ENCODE measurements at regions not wholly inside any gene's neighbourhood (a gene's known extent, or its start where the extent isn't known, plus 50 kb on each side); places are given as distances from the start of the nearest gene placed in this dataset.

DNA sequence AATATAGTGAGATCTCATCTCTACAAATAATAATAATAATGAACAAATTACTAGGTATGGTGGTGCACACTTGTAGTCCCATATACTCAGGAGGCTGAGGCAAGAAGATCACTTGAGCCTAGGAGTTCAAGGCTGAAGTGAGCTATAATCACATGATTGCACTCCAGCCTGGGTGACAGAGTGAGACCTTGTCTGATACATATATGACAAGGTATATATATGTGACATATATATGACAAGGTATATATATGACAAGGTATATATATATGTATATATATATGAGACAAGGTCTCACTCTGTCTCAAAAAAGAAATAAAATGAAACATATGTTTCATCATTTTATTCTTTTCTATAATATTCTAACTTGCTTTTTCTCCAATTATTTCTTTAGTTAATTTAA, 278.1 kb upstream of the TET2 start:
- TF ChIP-seq, protein P1, sequence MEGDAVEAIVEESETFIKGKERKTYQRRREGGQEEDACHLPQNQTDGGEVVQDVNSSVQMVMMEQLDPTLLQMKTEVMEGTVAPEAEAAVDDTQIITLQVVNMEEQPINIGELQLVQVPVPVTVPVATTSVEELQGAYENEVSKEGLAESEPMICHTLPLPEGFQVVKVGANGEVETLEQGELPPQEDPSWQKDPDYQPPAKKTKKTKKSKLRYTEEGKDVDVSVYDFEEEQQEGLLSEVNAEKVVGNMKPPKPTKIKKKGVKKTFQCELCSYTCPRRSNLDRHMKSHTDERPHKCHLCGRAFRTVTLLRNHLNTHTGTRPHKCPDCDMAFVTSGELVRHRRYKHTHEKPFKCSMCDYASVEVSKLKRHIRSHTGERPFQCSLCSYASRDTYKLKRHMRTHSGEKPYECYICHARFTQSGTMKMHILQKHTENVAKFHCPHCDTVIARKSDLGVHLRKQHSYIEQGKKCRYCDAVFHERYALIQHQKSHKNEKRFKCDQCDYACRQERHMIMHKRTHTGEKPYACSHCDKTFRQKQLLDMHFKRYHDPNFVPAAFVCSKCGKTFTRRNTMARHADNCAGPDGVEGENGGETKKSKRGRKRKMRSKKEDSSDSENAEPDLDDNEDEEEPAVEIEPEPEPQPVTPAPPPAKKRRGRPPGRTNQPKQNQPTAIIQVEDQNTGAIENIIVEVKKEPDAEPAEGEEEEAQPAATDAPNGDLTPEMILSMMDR (IDR thresholded peaks at IDR 0.05; ENCODE audit: low read length) = no peak
- no peak for TF ChIP-seq EZH2 (IDR thresholded peaks at IDR 0.05; ENCODE audit: borderline replicate concordance, low read length)

DNA sequence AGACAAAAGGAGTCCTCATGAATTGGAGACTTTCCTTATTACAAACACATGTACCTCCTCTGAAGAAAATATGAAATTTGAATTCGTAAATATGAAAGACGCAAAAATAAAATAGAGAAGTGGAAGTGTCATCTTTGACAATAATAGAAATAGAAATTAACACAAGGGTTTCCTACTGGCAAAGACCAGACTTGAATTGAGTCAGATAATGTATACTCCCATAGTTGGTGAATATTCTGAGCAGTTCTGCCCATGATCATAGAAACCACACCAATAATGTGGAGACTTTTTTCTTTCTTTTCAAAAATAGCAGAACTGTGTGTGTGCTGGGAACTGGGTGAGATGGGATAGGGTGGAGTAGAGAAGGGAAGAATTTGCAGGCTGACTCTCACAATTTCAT, 277.7 kb upstream of the TET2 start:
- H3K27me3 ChIP-seq (ENCODE audit: insufficient read depth, low read length) = no peaks in the 10 kb centered on the region
- TF ChIP-seq, protein P1 (IDR thresholded peaks at IDR 0.05; ENCODE audit: low read length) = no peak
- TF ChIP-seq EZH2 (IDR thresholded peaks at IDR 0.05; ENCODE audit: borderline replicate concordance, low read length) = no peak
- H3K4me3 ChIP-seq (ENCODE audit: low read depth, low read length, poor library complexity, severe bottlenecking) = no peak overlapping the region
- no peak overlapping the region for H3K4me2 ChIP-seq (ENCODE audit: low read length)
- no peak overlapping the region for H2AFZ ChIP-seq (ENCODE audit: low read length)
- no peak overlapping the region for H3K9ac ChIP-seq (ENCODE audit: low read length)
- no peaks in the 10 kb centered on the region for H3K9me2 ChIP-seq (ENCODE audit: low read depth, low read length)
- H3K9me3 ChIP-seq (ENCODE audit: low read length) = no peaks in the 10 kb centered on the region
- no peaks in the 10 kb centered on the region for H3K4me1 ChIP-seq (ENCODE audit: insufficient read depth, low read length, severe bottlenecking)
- H3K27ac ChIP-seq (ENCODE audit: low read depth, low read length, poor library complexity, severe bottlenecking) = no peak overlapping the region
- H3K36me3 ChIP-seq (ENCODE audit: insufficient read depth, low read length) = no peaks in the 10 kb centered on the region
- H4K20me1 ChIP-seq (ENCODE audit: insufficient read depth, low read length) = no peaks in the 10 kb centered on the region
- H3F3A ChIP-seq (ENCODE audit: insufficient read depth, low read length) = no peaks in the 10 kb centered on the region
- no peaks in the 10 kb centered on the region for H3K79me2 ChIP-seq (ENCODE audit: insufficient read depth, low read length)

More for the DNA sequence above, 278.1 kb upstream of the TET2 start:
- Histone ChIP-seq H3K36me3 (ENCODE audit: insufficient read depth, low read length) (no peaks in the 10 kb centered on the region), H3K9me2 (ENCODE audit: low read depth, low read length) (no peaks in the 10 kb centered on the region), H3K27me3 (ENCODE audit: insufficient read depth, low read length) (no peaks in the 10 kb centered on the region), H3K4me3 (ENCODE audit: low read depth, low read length, poor library complexity, severe bottlenecking) (no peak overlapping the region), H3K4me1 (ENCODE audit: insufficient read depth, low read length, severe bottlenecking) (no peaks in the 10 kb centered on the region), H3K4me2 (ENCODE audit: low read length) (no peak overlapping the region), H3K9me3 (ENCODE audit: low read length) (no peaks in the 10 kb centered on the region), H3K27ac (ENCODE audit: low read depth, low read length, poor library complexity, severe bottlenecking) (no peak overlapping the region), H3K9ac (ENCODE audit: low read length) (no peak overlapping the region), H2AFZ (ENCODE audit: low read length) (no peak overlapping the region), H4K20me1 (ENCODE audit: insufficient read depth, low read length) (no peaks in the 10 kb centered on the region), H3F3A (ENCODE audit: insufficient read depth, low read length) (no peaks in the 10 kb centered on the region), H3K79me2 (ENCODE audit: insufficient read depth, low read length) (no peaks in the 10 kb centered on the region)

DNA sequence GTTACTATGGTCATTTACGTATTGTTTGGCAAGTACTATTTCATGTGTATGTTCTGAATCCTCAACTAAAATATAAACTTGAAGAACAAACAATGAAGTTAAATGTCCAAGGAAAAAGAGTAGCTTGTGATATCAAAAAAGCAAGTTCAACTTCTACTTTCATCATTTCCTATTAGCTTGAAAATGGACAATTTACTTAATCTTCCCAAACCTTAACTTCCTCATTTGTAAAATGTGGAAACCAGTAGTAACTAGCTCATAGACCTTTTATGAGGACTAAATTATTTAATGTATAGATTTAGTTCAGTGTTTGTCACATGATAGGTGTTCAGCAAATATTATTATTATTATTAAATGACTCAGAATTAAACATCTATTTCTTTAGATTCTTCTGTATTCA, 276.8 kb upstream of the TET2 start:
- no peak overlapping the region for H3K9ac ChIP-seq (ENCODE audit: low read length)
- H2AFZ ChIP-seq (ENCODE audit: low read length) = no peak overlapping the region
- no peak overlapping the region for H3K27ac ChIP-seq (ENCODE audit: low read depth, low read length, poor library complexity, severe bottlenecking)
- H3K4me2 ChIP-seq (ENCODE audit: low read length) = no peak overlapping the region
- no peaks in the 10 kb centered on the region for H4K20me1 ChIP-seq (ENCODE audit: insufficient read depth, low read length)
- no peak for TF ChIP-seq EZH2 (IDR thresholded peaks at IDR 0.05; ENCODE audit: borderline replicate concordance, low read length)
- TF ChIP-seq, protein P1 (IDR thresholded peaks at IDR 0.05; ENCODE audit: low read length) = no peak
- H3K79me2 ChIP-seq (ENCODE audit: insufficient read depth, low read length) = no peaks in the 10 kb centered on the region
- H3K4me1 ChIP-seq (ENCODE audit: insufficient read depth, low read length, severe bottlenecking) = no peaks in the 10 kb centered on the region
- no peak overlapping the region for H3K4me3 ChIP-seq (ENCODE audit: low read depth, low read length, poor library complexity, severe bottlenecking)
- H3K36me3 ChIP-seq (ENCODE audit: insufficient read depth, low read length) = no peaks in the 10 kb centered on the region
- no peaks in the 10 kb centered on the region for H3K9me3 ChIP-seq (ENCODE audit: low read length)
- H3K9me2 ChIP-seq (ENCODE audit: low read depth, low read length) = no peaks in the 10 kb centered on the region
- H3K27me3 ChIP-seq (ENCODE audit: insufficient read depth, low read length) = no peaks in the 10 kb centered on the region
- H3F3A ChIP-seq (ENCODE audit: insufficient read depth, low read length) = no peaks in the 10 kb centered on the region
